Glutamatergic neuron (in vitro differentiated cells): ENCODE measurements at regions not wholly inside any gene's neighbourhood (a gene's known extent, or its start where the extent isn't known, plus 50 kb on each side); places are given as distances from the start of the nearest gene placed in this dataset.

Experiments used
- DNase-seq: peaks from one replicate; pipeline ENCODE4 v3.0.0; 2022
- H3K27ac Mint-ChIP-seq: one replicate; pipeline ENCODE4 v1.8.0; 2020; ENCODE audit warnings: mild to moderate bottlenecking, mixed read lengths, inconsistent platforms; ENCODE audit not compliant: unreplicated experiment
- H3K27me3 Mint-ChIP-seq: one replicate; pipeline ENCODE4 v1.8.0; 2020; ENCODE audit warnings: mild to moderate bottlenecking, moderate library complexity, mixed read lengths, inconsistent platforms; ENCODE audit not compliant: unreplicated experiment
- H3K36me3 Mint-ChIP-seq: one replicate; pipeline ENCODE4 v1.8.0; 2020; ENCODE audit warnings: mild to moderate bottlenecking, mixed read lengths, inconsistent platforms; ENCODE audit not compliant: unreplicated experiment
- H3K4me1 Mint-ChIP-seq: one replicate; pipeline ENCODE4 v1.8.0; 2020; ENCODE audit warnings: mild to moderate bottlenecking, low read depth, mixed read lengths, inconsistent platforms; ENCODE audit not compliant: unreplicated experiment
- H3K4me3 Mint-ChIP-seq: one replicate; pipeline ENCODE4 v1.8.0; 2020; ENCODE audit warnings: mild to moderate bottlenecking, mixed read lengths, inconsistent platforms; ENCODE audit not compliant: unreplicated experiment
- H3K9me3 Mint-ChIP-seq: one replicate; pipeline ENCODE4 v1.8.0; 2020; ENCODE audit warnings: mild to moderate bottlenecking, moderate library complexity, mixed read lengths, inconsistent platforms; ENCODE audit not compliant: unreplicated experiment
- TF ChIP-seq, protein P1 (sequence below): fragments of 200-600 bp; sonication (generic); IDR thresholded peaks from one replicate; pipeline ENCODE4 v1.5.0; 2021; ENCODE audit not compliant: partially characterized antibody, unreplicated experiment

DNA sequence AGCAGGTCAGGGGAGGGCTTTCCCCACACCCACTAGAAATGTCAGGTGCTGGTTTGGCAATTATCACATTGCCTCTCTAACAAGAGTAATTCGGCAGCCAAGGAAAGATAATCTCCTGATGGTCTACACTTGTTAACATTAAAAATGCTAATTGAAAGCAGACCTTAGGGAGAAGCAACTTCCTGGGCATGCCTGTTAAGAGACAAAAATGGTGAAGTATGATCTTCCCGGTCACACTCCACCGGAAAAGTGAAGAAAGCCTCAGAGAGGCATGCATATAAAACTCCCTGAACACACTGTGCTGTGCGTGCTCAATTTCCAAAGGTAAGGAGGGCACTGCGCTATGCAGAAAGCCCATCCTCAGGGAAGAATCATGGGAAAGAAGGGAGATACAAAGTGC, 244.3 kb downstream of the FAM170A start:
- TF ChIP-seq, protein P1, sequence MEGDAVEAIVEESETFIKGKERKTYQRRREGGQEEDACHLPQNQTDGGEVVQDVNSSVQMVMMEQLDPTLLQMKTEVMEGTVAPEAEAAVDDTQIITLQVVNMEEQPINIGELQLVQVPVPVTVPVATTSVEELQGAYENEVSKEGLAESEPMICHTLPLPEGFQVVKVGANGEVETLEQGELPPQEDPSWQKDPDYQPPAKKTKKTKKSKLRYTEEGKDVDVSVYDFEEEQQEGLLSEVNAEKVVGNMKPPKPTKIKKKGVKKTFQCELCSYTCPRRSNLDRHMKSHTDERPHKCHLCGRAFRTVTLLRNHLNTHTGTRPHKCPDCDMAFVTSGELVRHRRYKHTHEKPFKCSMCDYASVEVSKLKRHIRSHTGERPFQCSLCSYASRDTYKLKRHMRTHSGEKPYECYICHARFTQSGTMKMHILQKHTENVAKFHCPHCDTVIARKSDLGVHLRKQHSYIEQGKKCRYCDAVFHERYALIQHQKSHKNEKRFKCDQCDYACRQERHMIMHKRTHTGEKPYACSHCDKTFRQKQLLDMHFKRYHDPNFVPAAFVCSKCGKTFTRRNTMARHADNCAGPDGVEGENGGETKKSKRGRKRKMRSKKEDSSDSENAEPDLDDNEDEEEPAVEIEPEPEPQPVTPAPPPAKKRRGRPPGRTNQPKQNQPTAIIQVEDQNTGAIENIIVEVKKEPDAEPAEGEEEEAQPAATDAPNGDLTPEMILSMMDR: no peak

DNA sequence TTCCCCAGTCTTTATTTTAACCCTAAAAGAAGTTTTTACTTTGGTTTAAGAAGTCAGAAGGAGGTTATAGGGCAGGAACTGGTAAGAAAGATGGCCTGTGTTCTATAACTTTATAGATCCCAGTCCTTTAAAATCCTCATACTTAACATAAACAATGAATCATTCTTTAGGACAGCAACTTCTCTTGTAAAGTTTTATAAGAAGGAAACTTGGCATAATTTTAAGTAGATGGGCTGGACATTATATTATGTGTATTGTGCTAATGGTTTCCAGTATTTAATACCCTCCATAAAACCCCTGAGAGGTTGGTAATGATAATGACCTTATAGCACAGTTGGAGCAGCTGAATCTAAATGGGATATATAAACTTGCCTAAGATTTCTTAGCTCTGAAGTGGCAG, 247.2 kb downstream of the FAM170A start:
- Mint-ChIP-seq H3K4me3 (no peak overlapping the region), H3K9me3 (no peaks in the 10 kb centered on the region), H3K36me3 (no peaks in the 10 kb centered on the region), H3K27me3 (no peaks in the 10 kb centered on the region), H3K4me1 (no peaks in the 10 kb centered on the region), H3K27ac (no peak overlapping the region)
- TF ChIP-seq, protein P1: no peak
- DNase-seq: no peak

More for the DNA sequence above, 244.3 kb downstream of the FAM170A start:
- H3K4me3 Mint-ChIP-seq: no peak overlapping the region
- H3K36me3 Mint-ChIP-seq: no peaks in the 10 kb centered on the region
- no peaks in the 10 kb centered on the region for H3K9me3 Mint-ChIP-seq
- no peaks in the 10 kb centered on the region for H3K4me1 Mint-ChIP-seq
- no peak overlapping the region for H3K27ac Mint-ChIP-seq
- no peaks in the 10 kb centered on the region for H3K27me3 Mint-ChIP-seq
- no peak for DNase-seq

DNA sequence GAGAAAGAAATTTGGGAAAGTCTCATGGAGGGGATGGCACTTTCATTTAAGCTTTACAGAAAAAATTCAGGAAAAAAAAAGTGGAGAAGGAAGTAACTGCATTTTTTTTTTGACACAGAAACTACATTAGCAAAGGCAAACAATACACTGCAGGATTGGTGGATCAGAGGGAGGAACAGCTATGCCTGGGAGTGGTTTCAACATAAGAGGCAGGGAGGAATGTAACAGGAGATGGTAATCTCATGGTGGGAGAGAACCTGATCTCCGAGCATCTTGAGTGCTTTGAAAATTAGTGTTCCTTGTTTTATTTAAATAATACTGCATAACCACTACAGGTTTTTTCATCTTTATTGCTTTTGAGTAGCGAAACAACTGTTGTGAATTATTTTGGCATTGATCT, 249.4 kb downstream of the FAM170A start:
- H3K9me3 Mint-ChIP-seq: no peaks in the 10 kb centered on the region
- no peaks in the 10 kb centered on the region for H3K27me3 Mint-ChIP-seq
- no peak overlapping the region for H3K27ac Mint-ChIP-seq
- H3K4me1 Mint-ChIP-seq: no peaks in the 10 kb centered on the region
- TF ChIP-seq, protein P1: no peak
- no peak for DNase-seq
- no peaks in the 10 kb centered on the region for H3K36me3 Mint-ChIP-seq
- no peak overlapping the region for H3K4me3 Mint-ChIP-seq

DNA sequence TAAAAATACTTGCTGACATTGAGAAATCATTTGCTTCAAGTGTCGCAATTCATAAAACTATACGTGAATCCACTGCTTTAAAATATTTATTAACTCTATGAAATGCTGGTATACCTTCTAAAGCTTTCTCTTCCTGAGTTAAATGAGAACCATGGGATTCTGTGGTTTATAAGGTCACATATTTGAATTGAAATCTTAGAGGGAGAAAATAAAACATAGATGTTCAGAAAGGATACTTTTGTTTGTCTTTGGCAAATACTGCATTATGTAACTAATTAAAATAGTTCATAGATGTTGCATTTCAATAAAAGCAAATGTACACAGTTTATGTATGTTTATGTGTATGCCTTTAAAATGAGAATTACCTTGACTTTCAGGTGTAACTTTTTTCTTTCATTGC, 250.1 kb downstream of the FAM170A start:
- DNase-seq: no peak
- no peak overlapping the region for H3K4me3 Mint-ChIP-seq
- TF ChIP-seq, protein P1: no peak
- no peak overlapping the region for H3K27ac Mint-ChIP-seq
- H3K9me3 Mint-ChIP-seq: no peaks in the 10 kb centered on the region
- H3K27me3 Mint-ChIP-seq: no peaks in the 10 kb centered on the region
- H3K4me1 Mint-ChIP-seq: no peaks in the 10 kb centered on the region
- H3K36me3 Mint-ChIP-seq: no peaks in the 10 kb centered on the region

DNA sequence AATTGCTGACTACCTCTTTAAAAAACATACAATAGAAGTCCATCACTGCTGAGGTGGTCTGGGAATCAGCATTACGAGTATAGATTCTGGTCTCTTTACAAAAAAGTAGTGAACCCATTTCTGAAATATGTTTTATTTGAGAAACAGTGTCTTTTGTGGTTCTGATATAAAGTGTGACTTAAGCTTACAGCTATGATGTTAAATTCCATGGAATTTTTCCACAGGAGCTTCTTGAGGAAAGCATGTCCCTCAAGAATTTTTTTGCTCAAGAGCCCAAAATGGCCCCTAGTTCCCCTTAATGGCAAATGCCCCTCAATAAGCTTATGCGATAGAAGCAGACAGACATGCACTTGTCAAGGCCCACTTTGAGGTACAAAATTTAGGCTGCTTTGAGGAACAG, 265.7 kb downstream of the FAM170A start:
- no peaks in the 10 kb centered on the region for H3K36me3 Mint-ChIP-seq
- no peak for DNase-seq
- TF ChIP-seq, protein P1: no peak
- no peaks in the 10 kb centered on the region for H3K4me1 Mint-ChIP-seq
- no peak overlapping the region for H3K27ac Mint-ChIP-seq
- no peaks in the 10 kb centered on the region for H3K9me3 Mint-ChIP-seq
- no peaks in the 10 kb centered on the region for H3K27me3 Mint-ChIP-seq
- H3K4me3 Mint-ChIP-seq: no peak overlapping the region
